ENCODE measurements at regions not wholly inside any gene's neighbourhood (a gene's known extent, or its start where the extent isn't known, plus 50 kb on each side); places are given as distances from the start of the nearest gene placed in this dataset.
"Not testable (repeated sequence)": the region's sequence is repeated elsewhere in the genome, so short reads cannot be mapped to it uniquely, and the experiment has no call there.

- no peak overlapping the region for H3K4me3 Mint-ChIP-seq
- H3K4me1 Mint-ChIP-seq, result peaks cover 22% of the 10 kb centered on the region
- H3K9me3 Mint-ChIP-seq (ENCODE audit: insufficient read depth), result no peaks in the 10 kb centered on the region
- H3K9ac ChIP-seq (ENCODE audit: low read length), result no peak overlapping the region
- ChIA-PET POLR2A (no interaction called here), CTCF (no interaction called here)
- TF ChIP-seq EZH2 (IDR thresholded peaks at IDR 0.05; ENCODE audit: borderline replicate concordance, insufficient read depth, low read depth, low read length, poor library complexity, severe bottlenecking) (no peak), CTCF (IDR thresholded peaks at IDR 0.05) (no peak)
- H3K27ac ChIP-seq (ENCODE audit: low read length in 2 of 2), result no peak overlapping the region
- no peaks in the 10 kb centered on the region for H3K9me3 ChIP-seq (ENCODE audit: control extremely low read depth in 1 of 3, control insufficient read depth in 2 of 3, insufficient read depth in 1 of 3, low read length in 2 of 3)
- DNase-seq, result no peak
- H3K4me3 ChIP-seq (ENCODE audit: control extremely low read depth in 1 of 5, extremely low read depth in 1 of 5, insufficient read depth in 1 of 5, low read depth in 2 of 5, low read length in 4 of 5), result no peak overlapping the region
- no peaks in the 10 kb centered on the region for H3K27me3 ChIP-seq (replicated peaks in 1 of 4; ENCODE audit: control extremely low read depth in 1 of 4, control insufficient read depth in 3 of 4, insufficient read depth in 4 of 4, low read length in 3 of 4)
- H3K36me3 ChIP-seq (replicated peaks in 1 of 2; ENCODE audit: control extremely low read depth in 1 of 2, control insufficient read depth in 1 of 2, extremely low read depth in 1 of 2, insufficient read depth in 2 of 2, low read length in 1 of 2), result no peaks in the 10 kb centered on the region
- no peaks in the 10 kb centered on the region for H3K79me2 ChIP-seq (ENCODE audit: control insufficient read depth, insufficient read depth, low read length)
- H2AFZ ChIP-seq (ENCODE audit: insufficient read depth, low read depth, low read length, poor library complexity, severe bottlenecking), result no peak overlapping the region
- H3K27ac Mint-ChIP-seq, result no peak overlapping the region
- peaks cover 11 to 12% of the 10 kb centered on the region in 2 donors for H3K4me1 ChIP-seq (ENCODE audit: control insufficient read depth in 2 of 2, insufficient read depth in 2 of 2, low read length in 2 of 2)
- H4K20me1 ChIP-seq (ENCODE audit: control insufficient read depth, insufficient read depth, low read length, poor library complexity, severe bottlenecking), result no peaks in the 10 kb centered on the region
- peaks cover 4% of the 10 kb centered on the region for H3K27me3 Mint-ChIP-seq
- WGBS (ENCODE audit: insufficient coverage), result 92% methylated on average over 6 of the region's 8 CpGs
- no peak overlapping the region for H3K4me2 ChIP-seq (replicated peaks; ENCODE audit: low read depth, low read length, poor library complexity, severe bottlenecking)
- no peak for ATAC-seq (ENCODE audit: low read depth)
- intact Hi-C loops (cut with micrococcal nuclease), result loop anchor here (10.0 kb wide), 3 partner anchors 307 to 477 kb away; no protein-coding TSS in a partner anchor
Measured at GRCh38 chr5:124527220-124527991, 219.0 kb downstream of the ZNF608 start.

DNA sequence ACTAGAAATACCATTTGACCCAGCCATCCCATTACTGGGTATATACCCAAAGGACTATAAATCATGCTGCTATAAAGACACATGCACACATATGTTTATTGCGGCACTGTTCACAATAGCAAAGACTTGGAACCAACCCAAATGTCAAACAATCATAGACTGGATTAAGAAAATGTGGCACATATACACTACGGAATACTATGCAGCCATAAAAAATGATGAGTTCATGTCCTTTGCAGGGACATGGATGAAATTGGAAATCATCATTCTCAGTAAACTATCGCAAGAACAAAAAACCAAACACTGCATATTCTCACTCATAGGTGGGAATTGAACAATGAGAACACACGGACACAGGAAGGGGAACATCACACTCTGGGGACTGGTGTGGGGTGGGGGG, 220.4 kb downstream of the ZNF608 start:
- WGBS (ENCODE audit: insufficient coverage), result no CpG with 5 or more reads among the region's 4 CpGs
- H3K9me3 ChIP-seq (ENCODE audit: control extremely low read depth in 1 of 3, control insufficient read depth in 2 of 3, insufficient read depth in 1 of 3, low read length in 2 of 3); H3K9ac ChIP-seq (ENCODE audit: low read length); H3K27ac ChIP-seq (ENCODE audit: low read length in 2 of 2); H3K4me3 Mint-ChIP-seq; H3K27me3 Mint-ChIP-seq; DNase-seq; H3K36me3 ChIP-seq (replicated peaks in 1 of 2; ENCODE audit: control extremely low read depth in 1 of 2, control insufficient read depth in 1 of 2, extremely low read depth in 1 of 2, insufficient read depth in 2 of 2, low read length in 1 of 2); ATAC-seq (ENCODE audit: low read depth); H3K9me3 Mint-ChIP-seq (ENCODE audit: insufficient read depth); POLR2A ChIA-PET; H3K27ac Mint-ChIP-seq; H3K4me2 ChIP-seq (replicated peaks; ENCODE audit: low read depth, low read length, poor library complexity, severe bottlenecking); H2AFZ ChIP-seq (ENCODE audit: insufficient read depth, low read depth, low read length, poor library complexity, severe bottlenecking); H3K79me2 ChIP-seq (ENCODE audit: control insufficient read depth, insufficient read depth, low read length); H3K4me3 ChIP-seq (ENCODE audit: control extremely low read depth in 1 of 5, extremely low read depth in 1 of 5, insufficient read depth in 1 of 5, low read depth in 2 of 5, low read length in 4 of 5); H4K20me1 ChIP-seq (ENCODE audit: control insufficient read depth, insufficient read depth, low read length, poor library complexity, severe bottlenecking); H3K27me3 ChIP-seq (replicated peaks in 1 of 4; ENCODE audit: control extremely low read depth in 1 of 4, control insufficient read depth in 3 of 4, insufficient read depth in 4 of 4, low read length in 3 of 4); CTCF ChIA-PET: not testable (repeated sequence)
- peaks cover 11 to 12% of the 10 kb centered on the region in 2 donors for H3K4me1 ChIP-seq (ENCODE audit: control insufficient read depth in 2 of 2, insufficient read depth in 2 of 2, low read length in 2 of 2)
- intact Hi-C loops (cut with micrococcal nuclease), result loop anchor here (10.0 kb wide), 3 partner anchors 309 to 479 kb away; no protein-coding TSS in a partner anchor
- H3K4me1 Mint-ChIP-seq, result peaks cover 22% of the 10 kb centered on the region
